ENCODE measurements at regions not wholly inside any gene's neighbourhood (a gene's known extent, or its start where the extent isn't known, plus 50 kb on each side); places are given as distances from the start of the nearest gene placed in this dataset.

DNA sequence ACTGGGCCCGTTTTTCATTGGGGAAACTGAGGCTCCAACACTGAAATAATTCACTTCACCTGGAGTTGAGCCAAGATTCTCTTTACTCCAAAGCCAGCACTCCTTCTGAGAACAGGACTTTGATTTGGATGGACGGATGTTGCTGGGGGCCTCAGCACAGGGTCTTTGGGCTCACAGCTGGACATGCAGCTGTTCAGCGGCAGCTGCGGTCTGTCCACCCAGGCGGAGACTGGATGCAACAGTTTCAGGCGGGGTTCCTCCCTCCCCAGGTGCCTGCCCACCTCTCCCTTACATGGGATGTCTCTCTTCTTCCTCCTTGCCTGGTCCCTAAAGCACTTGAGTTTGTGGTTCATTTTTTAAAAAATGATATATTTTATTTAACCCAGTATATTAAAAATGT lies 219.0 kb upstream of the IRX4 start:
- dilution Hi-C loops (cut with MboI; ENCODE audit: extremely low pct_ligation_motif_present, low sequenced_read_pairs) (no loop called here), intact Hi-C loops (cut with micrococcal nuclease) (no loop called here)
- Histone ChIP-seq H3K9me3 (replicated peaks; ENCODE audit: control insufficient read depth, insufficient read depth, low read length) (peaks cover 8% of the 10 kb centered on the region), H3K27me3 (ENCODE audit: control insufficient read depth in 2 of 2, insufficient read depth in 2 of 2, low read length in 2 of 2) (no peaks in the 10 kb centered on the region), H3K4me1 (ENCODE audit: control insufficient read depth, extremely low read depth, insufficient read depth, low read length) (no peaks in the 10 kb centered on the region), H2AFZ (ENCODE audit: low read depth, low read length) (no peak overlapping the region), H3K4me3 (replicated peaks in 1 of 3; ENCODE audit: insufficient read depth in 1 of 3, low read depth in 1 of 3, low read length in 3 of 3) (no peak overlapping the region), H3K27ac (ENCODE audit: insufficient read depth, low read depth, low read length) (no peak overlapping the region), H3K4me2 (ENCODE audit: insufficient read depth, low read length) (no peak overlapping the region), H3K9ac (replicated peaks; ENCODE audit: extremely low read depth, insufficient read depth, low read length) (no peak overlapping the region), H4K20me1 (replicated peaks; ENCODE audit: control insufficient read depth, extremely low read depth, insufficient read depth, low read length) (no peaks in the 10 kb centered on the region), H3K36me3 (ENCODE audit: control insufficient read depth in 2 of 2, extremely low read depth in 1 of 2, insufficient read depth in 2 of 2, low read length in 2 of 2) (no peaks in the 10 kb centered on the region), H3K79me2 (ENCODE audit: control insufficient read depth, insufficient read depth, low read length) (no peaks in the 10 kb centered on the region), H3K9me1 (replicated peaks; ENCODE audit: control insufficient read depth, extremely low read depth, insufficient read depth, low read length) (no peaks in the 10 kb centered on the region)
- no TSS peak for BruUV-seq (replicated peaks)
- ChIA-PET POLR2A (no interaction called here), CTCF (no interaction called here)
- no peak for FAIRE-seq
- TF ChIP-seq GATA2 (IDR thresholded peaks at IDR 0.05; ENCODE audit: insufficient read depth, insufficient read length, low read depth, low read length), result no peak
- TF ChIP-seq, protein P1, sequence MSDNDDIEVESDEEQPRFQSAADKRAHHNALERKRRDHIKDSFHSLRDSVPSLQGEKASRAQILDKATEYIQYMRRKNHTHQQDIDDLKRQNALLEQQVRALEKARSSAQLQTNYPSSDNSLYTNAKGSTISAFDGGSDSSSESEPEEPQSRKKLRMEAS (IDR thresholded peaks at IDR 0.05; ENCODE audit: insufficient read depth, insufficient read length), result no peak
- TF ChIP-seq POLR2AphosphoS5 (IDR thresholded peaks at IDR 0.05; ENCODE audit: insufficient read depth, low read depth, low read length), result no peak
- TF ChIP-seq EZH2 (IDR thresholded peaks at IDR 0.05; ENCODE audit: borderline replicate concordance, low read depth, low read length, severe bottlenecking), result no peak
- no peak for TF ChIP-seq JUN (IDR thresholded peaks at IDR 0.05; ENCODE audit: borderline replicate concordance, insufficient read depth, insufficient read length, low read depth)
- TF ChIP-seq, protein P2, sequence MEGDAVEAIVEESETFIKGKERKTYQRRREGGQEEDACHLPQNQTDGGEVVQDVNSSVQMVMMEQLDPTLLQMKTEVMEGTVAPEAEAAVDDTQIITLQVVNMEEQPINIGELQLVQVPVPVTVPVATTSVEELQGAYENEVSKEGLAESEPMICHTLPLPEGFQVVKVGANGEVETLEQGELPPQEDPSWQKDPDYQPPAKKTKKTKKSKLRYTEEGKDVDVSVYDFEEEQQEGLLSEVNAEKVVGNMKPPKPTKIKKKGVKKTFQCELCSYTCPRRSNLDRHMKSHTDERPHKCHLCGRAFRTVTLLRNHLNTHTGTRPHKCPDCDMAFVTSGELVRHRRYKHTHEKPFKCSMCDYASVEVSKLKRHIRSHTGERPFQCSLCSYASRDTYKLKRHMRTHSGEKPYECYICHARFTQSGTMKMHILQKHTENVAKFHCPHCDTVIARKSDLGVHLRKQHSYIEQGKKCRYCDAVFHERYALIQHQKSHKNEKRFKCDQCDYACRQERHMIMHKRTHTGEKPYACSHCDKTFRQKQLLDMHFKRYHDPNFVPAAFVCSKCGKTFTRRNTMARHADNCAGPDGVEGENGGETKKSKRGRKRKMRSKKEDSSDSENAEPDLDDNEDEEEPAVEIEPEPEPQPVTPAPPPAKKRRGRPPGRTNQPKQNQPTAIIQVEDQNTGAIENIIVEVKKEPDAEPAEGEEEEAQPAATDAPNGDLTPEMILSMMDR (IDR thresholded peaks at IDR 0.05; ENCODE audit: extremely low read depth in 1 of 2, insufficient read depth in 1 of 2, low read depth in 1 of 2, low read length in 2 of 2), result no peak
- no peak for TF ChIP-seq MYC (IDR thresholded peaks at IDR 0.05; ENCODE audit: low read depth, low read length)
- TF ChIP-seq FOS (IDR thresholded peaks at IDR 0.05; ENCODE audit: borderline replicate concordance, insufficient read depth, low read length), result no peak
- TF ChIP-seq POLR2A (IDR thresholded peaks at IDR 0.05; ENCODE audit: low read depth, low read length), result no peak
- DNase-seq (ENCODE audit: low read depth, low spot score), result no peak

Data from endothelial cell of umbilical vein (primary cell).